Smooth muscle cell (in vitro differentiated cells): ENCODE measurements at regions not wholly inside any gene's neighbourhood (a gene's known extent, or its start where the extent isn't known, plus 50 kb on each side); places are given as distances from the start of the nearest gene placed in this dataset.

ENCODE experiments used
- DNase-seq: peaks from one replicate; lab custom pipeline; 2025; ENCODE audit not compliant: unreplicated experiment; lab: John Stamatoyannopoulos, UW
- H2AFZ ChIP-seq: fragments of 200-600 bp; sonication (generic); 2 replicates; pipeline ENCODE4 v1.6.0; 2016; ENCODE audit warnings: antibody characterized with exemption, low read depth, mild to moderate bottlenecking
- H3F3A ChIP-seq: fragments of 200-600 bp; sonication (generic); 2 replicates; pipeline ENCODE4 v1.6.0; 2017; ENCODE audit warnings: antibody characterized with exemption, low read depth
- H3K27ac ChIP-seq: fragments of 200-600 bp; sonication (generic); 2 replicates; pipeline ENCODE4 v1.5.1; 2016; ENCODE audit warnings: low read depth, mild to moderate bottlenecking
- H3K27me3 ChIP-seq: fragments of 200-600 bp; sonication (generic); 2 replicates; pipeline ENCODE4 v1.6.1; 2016; ENCODE audit warnings: low read depth, mild to moderate bottlenecking
- H3K36me3 ChIP-seq: fragments of 200-600 bp; sonication (generic); 2 replicates; pipeline ENCODE4 v1.5.1; 2016; ENCODE audit warnings: low read depth
- H3K4me1 ChIP-seq: fragments of 200-600 bp; sonication (generic); 2 replicates; pipeline ENCODE4 v1.5.1; 2016; ENCODE audit warnings: low read depth
- H3K4me2 ChIP-seq: fragments of 200-600 bp; sonication (generic); 2 replicates; pipeline ENCODE4 v1.6.0; 2016; ENCODE audit warnings: mild to moderate bottlenecking
- H3K4me3 ChIP-seq: fragments of 200-600 bp; sonication (generic); 2 replicates; pipeline ENCODE4 v1.5.1; 2016; ENCODE audit warnings: mild to moderate bottlenecking
- H3K79me2 ChIP-seq: fragments of 200-600 bp; sonication (generic); 2 replicates; pipeline ENCODE4 v1.6.0; 2016; ENCODE audit warnings: low read depth, mild to moderate bottlenecking
- H3K9ac ChIP-seq: fragments of 200-600 bp; sonication (generic); 2 replicates; pipeline ENCODE4 v1.6.0; 2016; ENCODE audit warnings: low read depth
- H3K9me3 ChIP-seq: fragments of 200-600 bp; sonication (generic); replicated peaks from 2 replicates; pipeline ENCODE4 v1.5.1; 2016; ENCODE audit warnings: low read depth
- H4K20me1 ChIP-seq: fragments of 200-600 bp; sonication (generic); 2 replicates; pipeline ENCODE4 v1.6.0; 2016; ENCODE audit warnings: low read depth
- WGBS: methylation state at CpG from one replicate; pipeline ENCODE4 v1.1.7; 2016; ENCODE audit warnings: low lambda C conversion rate; 5-methylcytosine and 5-hydroxymethylcytosine counted together
- TF ChIP-seq, protein P1 (sequence below): fragments of 200-600 bp; sonication (generic); IDR thresholded peaks from 2 replicates; pipeline ENCODE4 v1.5.1; 2017; ENCODE audit warnings: borderline replicate concordance, mild to moderate bottlenecking, antibody characterized with exemption; ENCODE audit not compliant: insufficient read depth, poor library complexity, severe bottlenecking

DNA sequence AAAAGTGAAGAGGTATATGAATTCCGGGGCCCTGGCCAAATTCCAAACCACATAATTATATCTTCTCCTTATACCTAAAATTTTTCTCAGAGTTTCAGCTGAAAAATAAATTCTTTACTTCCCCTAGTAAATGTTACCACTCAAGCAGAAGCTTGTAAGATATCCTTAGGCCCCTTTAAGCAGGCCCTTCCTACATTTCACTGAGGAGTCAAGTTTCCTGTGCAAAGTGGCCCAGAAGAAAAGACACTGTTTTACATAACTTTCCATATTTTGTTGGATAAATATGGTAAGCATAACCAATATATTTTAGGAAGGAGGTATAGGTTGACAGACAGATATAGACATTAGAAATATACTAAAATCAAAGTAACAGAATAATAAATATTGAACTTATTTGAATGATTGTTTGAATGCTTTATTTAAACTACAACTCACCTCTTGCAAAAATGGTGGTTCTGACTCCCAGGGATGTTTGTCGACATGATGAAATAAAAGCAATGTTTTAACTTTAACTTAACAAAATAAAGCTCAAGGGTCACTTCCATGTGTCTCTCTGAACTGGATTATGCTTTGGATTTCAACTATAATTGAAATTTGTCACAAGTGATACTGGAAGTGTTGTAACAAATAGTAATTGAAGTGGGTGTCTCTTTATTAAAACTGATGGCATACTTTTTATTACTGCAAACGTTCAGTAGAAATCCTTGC lies 141.2 kb downstream of the SPRY2 start:
- 83% methylated on average over 3 of the region's 3 CpGs for WGBS
- no peaks in the 10 kb centered on the region for H4K20me1 ChIP-seq
- no peaks in the 10 kb centered on the region for H3F3A ChIP-seq
- H3K27me3 ChIP-seq = no peaks in the 10 kb centered on the region
- H3K36me3 ChIP-seq = no peaks in the 10 kb centered on the region
- no peaks in the 10 kb centered on the region for H3K9me3 ChIP-seq
- H3K4me2 ChIP-seq = no peak overlapping the region
- no peak overlapping the region for H2AFZ ChIP-seq
- no peaks in the 10 kb centered on the region for H3K4me1 ChIP-seq
- TF ChIP-seq, protein P1, sequence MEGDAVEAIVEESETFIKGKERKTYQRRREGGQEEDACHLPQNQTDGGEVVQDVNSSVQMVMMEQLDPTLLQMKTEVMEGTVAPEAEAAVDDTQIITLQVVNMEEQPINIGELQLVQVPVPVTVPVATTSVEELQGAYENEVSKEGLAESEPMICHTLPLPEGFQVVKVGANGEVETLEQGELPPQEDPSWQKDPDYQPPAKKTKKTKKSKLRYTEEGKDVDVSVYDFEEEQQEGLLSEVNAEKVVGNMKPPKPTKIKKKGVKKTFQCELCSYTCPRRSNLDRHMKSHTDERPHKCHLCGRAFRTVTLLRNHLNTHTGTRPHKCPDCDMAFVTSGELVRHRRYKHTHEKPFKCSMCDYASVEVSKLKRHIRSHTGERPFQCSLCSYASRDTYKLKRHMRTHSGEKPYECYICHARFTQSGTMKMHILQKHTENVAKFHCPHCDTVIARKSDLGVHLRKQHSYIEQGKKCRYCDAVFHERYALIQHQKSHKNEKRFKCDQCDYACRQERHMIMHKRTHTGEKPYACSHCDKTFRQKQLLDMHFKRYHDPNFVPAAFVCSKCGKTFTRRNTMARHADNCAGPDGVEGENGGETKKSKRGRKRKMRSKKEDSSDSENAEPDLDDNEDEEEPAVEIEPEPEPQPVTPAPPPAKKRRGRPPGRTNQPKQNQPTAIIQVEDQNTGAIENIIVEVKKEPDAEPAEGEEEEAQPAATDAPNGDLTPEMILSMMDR = no peak
- H3K27ac ChIP-seq = no peak overlapping the region
- no peak overlapping the region for H3K9ac ChIP-seq
- DNase-seq = no peak
- no peak overlapping the region for H3K4me3 ChIP-seq
- H3K79me2 ChIP-seq = no peaks in the 10 kb centered on the region

DNA sequence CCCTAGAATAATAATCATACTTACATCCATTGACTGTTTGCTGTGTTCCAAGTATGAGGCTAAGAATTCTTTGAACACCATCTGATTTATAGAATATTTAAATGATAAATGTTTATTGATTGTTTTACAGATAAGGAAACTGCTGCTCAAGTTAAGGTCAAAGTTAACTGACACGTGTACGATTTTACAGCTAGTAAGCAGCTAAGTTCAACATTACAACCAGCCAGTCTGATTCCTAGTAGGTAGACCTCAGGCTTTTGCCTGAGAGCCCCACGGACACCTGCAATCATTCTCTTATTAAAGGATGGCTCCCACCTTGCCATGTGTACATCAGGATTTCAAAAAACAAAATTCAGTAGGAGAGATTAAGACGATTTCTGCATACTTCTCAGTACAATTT lies 141.9 kb downstream of the SPRY2 start:
- Histone ChIP-seq H3K9ac (no peak overlapping the region), H3K4me2 (no peak overlapping the region), H3K36me3 (no peaks in the 10 kb centered on the region), H3K4me1 (no peaks in the 10 kb centered on the region), H2AFZ (no peak overlapping the region), H3K4me3 (no peak overlapping the region), H3K27me3 (no peaks in the 10 kb centered on the region), H3K9me3 (no peaks in the 10 kb centered on the region), H3K27ac (no peak overlapping the region), H4K20me1 (no peaks in the 10 kb centered on the region), H3F3A (no peaks in the 10 kb centered on the region), H3K79me2 (no peaks in the 10 kb centered on the region)
- TF ChIP-seq, protein P1 = no peak
- WGBS = 85% methylated on average over 4 of the region's 4 CpGs
- DNase-seq = no peak

DNA sequence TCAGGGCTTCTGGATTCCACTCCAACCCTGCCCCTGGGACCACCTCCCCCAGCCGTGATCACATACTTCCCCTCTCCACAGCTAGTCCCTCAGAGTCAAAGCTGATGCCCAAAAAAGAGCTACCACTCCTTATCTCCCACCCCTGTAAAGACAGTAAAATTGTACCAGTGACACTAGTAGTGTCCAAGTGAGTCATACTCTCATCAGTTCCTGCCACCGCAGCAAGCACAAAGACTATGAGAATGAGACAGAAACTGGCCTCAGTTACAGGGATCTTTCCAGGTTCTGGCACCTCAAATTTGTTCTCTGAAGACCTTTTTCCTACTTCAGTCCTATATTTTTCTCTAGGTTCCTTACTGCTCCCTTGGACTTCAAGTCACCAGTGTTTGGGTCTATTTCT lies 144.2 kb downstream of the SPRY2 start:
- no peak for DNase-seq
- Histone ChIP-seq H3K27ac (peak overlapping the region; percentile 22), H2AFZ (peak overlapping the region; percentile 56), H3K4me3 (no peak overlapping the region), H3K9me3 (no peaks in the 10 kb centered on the region), H3K36me3 (no peaks in the 10 kb centered on the region), H3K79me2 (no peaks in the 10 kb centered on the region), H3F3A (no peaks in the 10 kb centered on the region), H3K27me3 (no peaks in the 10 kb centered on the region), H3K9ac (no peak overlapping the region), H3K4me2 (no peak overlapping the region), H3K4me1 (no peaks in the 10 kb centered on the region), H4K20me1 (no peaks in the 10 kb centered on the region)
- TF ChIP-seq, protein P1 = no peak
- 7% methylated on average over 2 of the region's 2 CpGs for WGBS

DNA sequence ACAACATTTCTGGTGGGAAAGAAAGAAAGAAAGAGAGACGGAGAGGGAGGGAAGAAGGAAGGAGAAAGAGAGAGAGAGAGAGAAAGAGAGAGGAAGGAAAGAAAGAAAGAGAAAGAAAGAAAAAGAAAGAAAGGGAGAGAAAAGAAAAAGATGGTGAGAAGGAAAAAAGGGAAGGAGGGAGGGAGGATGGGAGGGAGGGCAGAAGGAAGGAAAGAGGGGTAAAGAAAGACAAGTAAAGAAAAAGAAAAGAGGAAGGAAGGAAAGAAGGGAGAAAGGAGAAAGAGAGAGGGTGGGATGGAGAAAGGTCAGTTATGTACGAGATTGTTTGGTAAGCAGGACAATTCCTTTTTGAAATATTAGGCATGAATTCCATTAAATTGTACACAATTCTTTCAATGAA lies 145.3 kb downstream of the SPRY2 start:
- no peak overlapping the region for H3K4me3 ChIP-seq
- H3K4me2 ChIP-seq = no peak overlapping the region
- TF ChIP-seq, protein P1 = no peak
- no peak overlapping the region for H2AFZ ChIP-seq
- no peaks in the 10 kb centered on the region for H3K36me3 ChIP-seq
- no peak for DNase-seq
- no peak overlapping the region for H3K9ac ChIP-seq
- no peaks in the 10 kb centered on the region for H3K27me3 ChIP-seq
- H4K20me1 ChIP-seq = no peaks in the 10 kb centered on the region
- no peak overlapping the region for H3K27ac ChIP-seq
- no peaks in the 10 kb centered on the region for H3K9me3 ChIP-seq
- 94% methylated on average over 2 of the region's 2 CpGs for WGBS
- no peaks in the 10 kb centered on the region for H3K79me2 ChIP-seq
- H3F3A ChIP-seq = no peaks in the 10 kb centered on the region
- H3K4me1 ChIP-seq = no peaks in the 10 kb centered on the region
